GM18507 (cell line): ENCODE measurements at regions not wholly inside any gene's neighbourhood (a gene's known extent, or its start where the extent isn't known, plus 50 kb on each side); places are given as distances from the start of the nearest gene placed in this dataset.

Experiments
- DNase-seq: peaks from one replicate; pipeline ENCODE4 v3.0.0; 2011; ENCODE audit warnings: low read depth; ENCODE audit not compliant: insufficient read length; ENCODE audit errors: extremely low spot score
- FAIRE-seq: peaks from 2 replicates; lab custom pipeline; 2011; peaks lifted over from hg19 to GRCh38; lab: Jason Lieb, UNC

GRCh38 chr7:145957160-145957890 lies 159.3 kb upstream of the CNTNAP2 start:
- no peak for FAIRE-seq
- no peak for DNase-seq

GRCh38 chr7:145951566-145951965 lies 165.0 kb upstream of the CNTNAP2 start:
- FAIRE-seq (no peak), DNase-seq (no peak)

GRCh38 chr7:145928937-145929336 lies 187.7 kb upstream of the CNTNAP2 start:
- DNase-seq (no peak), FAIRE-seq (no peak)

GRCh38 chr7:145919712-145920111 lies 196.9 kb upstream of the CNTNAP2 start:
- no peak for FAIRE-seq
- no peak for DNase-seq

- FAIRE-seq = no peak
Observed at GRCh38 chr7:145916776-145917175, 199.8 kb upstream of the CNTNAP2 start.

GRCh38 chr7:145915679-145916078 lies 200.9 kb upstream of the CNTNAP2 start:
- DNase-seq (no peak), FAIRE-seq (no peak)

More at GRCh38 chr7:145916776-145917175, 199.8 kb upstream of the CNTNAP2 start:
- DNase-seq = no peak

- FAIRE-seq (no peak), DNase-seq (no peak)
Observed at GRCh38 chr7:145909991-145910513, 206.5 kb upstream of the CNTNAP2 start.

GRCh38 chr7:145903658-145904057 lies 212.9 kb upstream of the CNTNAP2 start:
- DNase-seq = no peak
- no peak for FAIRE-seq

- FAIRE-seq (no peak), DNase-seq (no peak)
Observed at GRCh38 chr7:145902123-145902522, 214.5 kb upstream of the CNTNAP2 start.

GRCh38 chr7:145899938-145900337 lies 216.7 kb upstream of the CNTNAP2 start:
- no peak for FAIRE-seq
- no peak for DNase-seq

- FAIRE-seq = no peak
- no peak for DNase-seq
Observed at GRCh38 chr7:145893925-145894535, 222.6 kb upstream of the CNTNAP2 start.

GRCh38 chr7:145884716-145885514 lies 231.7 kb upstream of the CNTNAP2 start:
- no peak for FAIRE-seq
- no peak for DNase-seq

- DNase-seq = no peak
- no peak for FAIRE-seq
Observed at GRCh38 chr7:145876376-145876775, 240.2 kb upstream of the CNTNAP2 start.

GRCh38 chr7:145875267-145875666 lies 241.3 kb upstream of the CNTNAP2 start:
- DNase-seq = no peak
- FAIRE-seq = no peak

GRCh38 chr7:145868935-145869334 lies 247.7 kb upstream of the CNTNAP2 start:
- FAIRE-seq (no peak), DNase-seq (no peak)

- DNase-seq (no peak), FAIRE-seq (no peak)
Observed at GRCh38 chr7:145862212-145862611, 254.4 kb upstream of the CNTNAP2 start.

- FAIRE-seq = no peak
- no peak for DNase-seq
Observed at GRCh38 chr7:145860809-145861208, 255.8 kb upstream of the CNTNAP2 start.

GRCh38 chr7:145850636-145851035 lies 266.0 kb upstream of the CNTNAP2 start:
- no peak for FAIRE-seq
- no peak for DNase-seq

GRCh38 chr7:145848691-145849090 lies 267.9 kb upstream of the CNTNAP2 start:
- FAIRE-seq (no peak), DNase-seq (no peak)

GRCh38 chr7:145845345-145845744 lies 271.3 kb upstream of the CNTNAP2 start:
- FAIRE-seq (no peak), DNase-seq (no peak)
